Suprapubic skin (tissue), 3 donors: ENCODE measurements at regions not wholly inside any gene's neighbourhood (a gene's known extent, or its start where the extent isn't known, plus 50 kb on each side); places are given as distances from the start of the nearest gene placed in this dataset.
"Not testable (repeated sequence)": the region's sequence is repeated elsewhere in the genome, so short reads cannot be mapped to it uniquely, and the experiment has no call there.

Source experiments
- CTCF ChIP-seq, 2 donors: fragments of 200-600 bp in 1 of 2; fragments of 450-650 bp in 1 of 2; sonication (generic) in 1 of 2; IDR thresholded peaks; one replicate each; pipeline ENCODE4 v1.5.1; 2016 to 2019; ENCODE audit warnings: antibody characterized with exemption in 2 of 2, mild to moderate bottlenecking in 1 of 2, moderate library complexity in 1 of 2
- POLR2A ChIP-seq, 2 donors: fragments of 450-650 bp; IDR thresholded peaks; one replicate each; pipeline ENCODE4 v1.6.1; 2017; ENCODE audit warnings: antibody characterized with exemption in 2 of 2, mild to moderate bottlenecking in 2 of 2, moderate library complexity in 2 of 2

GRCh38 chr6:27774264-27774600 lies 138.0 kb downstream of the OR2B2 start:
- TF ChIP-seq POLR2A, CTCF (IDR thresholded peaks at IDR 0.05): not testable (repeated sequence)
